HepG2 (cell line): ENCODE measurements at regions not wholly inside any gene's neighbourhood (a gene's known extent, or its start where the extent isn't known, plus 50 kb on each side); places are given as distances from the start of the nearest gene placed in this dataset.

Experiments used
- ATAC-seq: fragments of 200-7000 bp; cut with Tn5 transposase; 3 replicates; pipeline ENCODE4 v1.9.1; 2020; ENCODE audit warnings: mild to moderate bottlenecking, moderate library complexity
- BruUV-seq: library from RNA; stranded (reverse); fragments of 400-500 nt; replicated peaks from 2 replicates; lab custom pipeline; 2021; lab: Mats Ljungman, UMichigan
- CTCF ChIA-PET: fragments of 300-600 bp; formaldehyde crosslinking; extraction: SDS; loops from one replicate; lab custom pipeline; 2021; ENCODE audit warnings: low total read pairs, inconsistent platforms, low intra/inter-chr PET ratio; lab: Yijun Ruan, JAX
- POLR2A ChIA-PET: fragments of 350-600 bp; sonication (Branson Sonifier 250); formaldehyde crosslinking; loops from one replicate; lab custom pipeline; 2020; ENCODE audit warnings: antibody characterized with exemption, inconsistent platforms; lab: Yijun Ruan, JAX
- DNase-seq: peaks from one replicate; pipeline ENCODE4 v3.0.0-alpha.2; 2015; ENCODE audit warnings: low spot score
- FAIRE-seq: peaks from 3 replicates; lab custom pipeline; 2011; peaks lifted over from hg19 to GRCh38; lab: Jason Lieb, UNC
- H2AFZ ChIP-seq: one replicate; pipeline ENCODE4 v1.6.1; 2011; ENCODE audit warnings: low read length, inconsistent platforms
- H3K27ac ChIP-seq: fragments of 300-600 bp; 3 replicates; pipeline ENCODE4 v1.8.0; 2011; ENCODE audit warnings: mixed run types, mild to moderate bottlenecking, mixed read lengths, low read length, inconsistent platforms; ENCODE audit not compliant: insufficient read depth; ENCODE audit errors: extremely low read length
- H3K27me3 ChIP-seq, 2 experiments: fragments of 200-600 bp in 1 of 2; 2 replicates in 1 of 2; 3 replicates in 1 of 2; pipeline versions ENCODE4 v1.6.0 to v1.8.0; 2011; ENCODE audit warnings: low read length in 2 of 2, mild to moderate bottlenecking in 2 of 2, moderate library complexity in 2 of 2, inconsistent platforms in 1 of 2; ENCODE audit not compliant: insufficient read depth in 2 of 2, control insufficient read depth in 1 of 2
- H3K36me3 ChIP-seq, 2 experiments: fragments of 200-600 bp in 1 of 2; replicated peaks in 1 of 2; 2 replicates in 1 of 2; 3 replicates in 1 of 2; pipeline versions ENCODE4 v1.5.1 to v1.8.0; 2011; ENCODE audit warnings: low read length in 2 of 2, inconsistent platforms in 1 of 2; ENCODE audit not compliant: insufficient read depth in 2 of 2, control insufficient read depth in 1 of 2
- H3K4me1 ChIP-seq: 2 replicates; pipeline ENCODE4 v1.5.1; 2012; ENCODE audit warnings: low read length, inconsistent platforms; ENCODE audit not compliant: insufficient read depth
- H3K4me2 ChIP-seq: 2 replicates; pipeline ENCODE4 v1.6.0; 2011; ENCODE audit warnings: low read depth, low read length, inconsistent platforms
- H3K4me3 ChIP-seq, 3 experiments: fragments of 200-600 bp in 1 of 3; sonication (generic), shearing (Covaris generic) in 1 of 3; replicated peaks in 1 of 3; 2 replicates each; pipeline ENCODE4 v1.5.1; 2011 to 2016; ENCODE audit warnings: low read length in 3 of 3, inconsistent platforms in 2 of 3, low read depth in 2 of 3, mild to moderate bottlenecking in 2 of 3, control low read depth in 1 of 3, mixed read lengths in 1 of 3; ENCODE audit not compliant: insufficient read depth in 1 of 3
- H3K79me2 ChIP-seq: one replicate; pipeline ENCODE4 v1.6.1; 2011; ENCODE audit warnings: low read length, inconsistent platforms; ENCODE audit not compliant: insufficient read depth
- H3K9ac ChIP-seq: 2 replicates; pipeline ENCODE4 v1.6.0; 2011; ENCODE audit warnings: mild to moderate bottlenecking, low read depth, low read length, inconsistent platforms; ENCODE audit not compliant: insufficient read depth
- H3K9me3 ChIP-seq: 2 replicates; pipeline ENCODE4 v1.5.1; 2012; ENCODE audit warnings: mild to moderate bottlenecking, low read length
- H4K20me1 ChIP-seq: 2 replicates; pipeline ENCODE4 v1.6.0; 2011; ENCODE audit warnings: inconsistent platforms, mild to moderate bottlenecking, low read length, moderate library complexity; ENCODE audit not compliant: insufficient read depth
- TRAFD1 ChIP-seq: sonication (generic); formaldehyde crosslinking; IDR thresholded peaks from 2 replicates; pipeline ENCODE4 v1.5.1; 2020; ENCODE audit warnings: missing genetic modification reagents, mild to moderate bottlenecking, borderline replicate concordance
- ZNF362 ChIP-seq: sonication (generic); formaldehyde crosslinking; IDR thresholded peaks from 2 replicates; pipeline ENCODE4 v1.4.0; 2020; ENCODE audit warnings: missing genetic modification reagents, mild to moderate bottlenecking, borderline replicate concordance
- ZNF605 ChIP-seq: sonication (generic); formaldehyde crosslinking; IDR thresholded peaks from 2 replicates; pipeline ENCODE4 v1.8.0; 2022; ENCODE audit warnings: mild to moderate bottlenecking, missing genetic modification reagents
- ZNF75D ChIP-seq: sonication (generic); formaldehyde crosslinking; IDR thresholded peaks from 2 replicates; pipeline ENCODE4 v1.8.1; 2023; ENCODE audit warnings: missing genetic modification reagents, mild to moderate bottlenecking, borderline replicate concordance
- ZNF850 ChIP-seq: sonication (generic); formaldehyde crosslinking; conservative IDR thresholded peaks from 2 replicates; pipeline ENCODE4 v1.9.0; 2021; ENCODE audit warnings: mild to moderate bottlenecking, missing genetic modification reagents
- WGBS: methylation state at CpG from one replicate; pipeline ENCODE4 v1.1.6; 2017; ENCODE audit warnings: low lambda C conversion rate; 5-methylcytosine and 5-hydroxymethylcytosine counted together
- in situ Hi-C: cut with HindIII; loops from 2 replicates; pipeline ENCODE4 v1.10.0; 2017; ENCODE audit warnings: low pct_unique_long_range_greater_than_20kb; ENCODE audit not compliant: extremely low pct_ligation_motif_present
- intact Hi-C: fragments of 100-400 bp; cut with micrococcal nuclease; formaldehyde crosslinking; loops from one replicate; pipeline ENCODE4 v1.10.0; 2022; ENCODE audit not compliant: unreplicated experiment
- TF ChIP-seq, protein P1 (sequence below): IDR thresholded peaks from 2 replicates; pipeline ENCODE4 v1.6.1; 2016; ENCODE audit warnings: low read depth

- Histone ChIP-seq H3K27ac (no peak overlapping the region), H3K27me3 (no peaks in the 10 kb centered on the region), H3K9me3 (peaks cover 47% of the 10 kb centered on the region; the same call in 1 of the 2 replicates), H3K36me3 (no peaks in the 10 kb centered on the region), H4K20me1 (no peaks in the 10 kb centered on the region), H2AFZ (no peak overlapping the region), H3K79me2 (no peaks in the 10 kb centered on the region), H3K4me2 (no peak overlapping the region), H3K4me3 (no peak overlapping the region), H3K4me1 (no peaks in the 10 kb centered on the region), H3K9ac (no peak overlapping the region)
- ATAC-seq: no peak
- 0% methylated on average over 4 of the region's 4 CpGs for WGBS
- TF ChIP-seq ZNF605 (CRISPR knock-in tag): no peak
- no peak for TF ChIP-seq ZNF362 (CRISPR knock-in tag)
- no peak for TF ChIP-seq TRAFD1 (CRISPR knock-in tag)
- no peak for TF ChIP-seq ZNF75D (CRISPR knock-in tag)
- TF ChIP-seq ZNF850 (CRISPR knock-in tag): no peak
- TF ChIP-seq, protein P1, sequence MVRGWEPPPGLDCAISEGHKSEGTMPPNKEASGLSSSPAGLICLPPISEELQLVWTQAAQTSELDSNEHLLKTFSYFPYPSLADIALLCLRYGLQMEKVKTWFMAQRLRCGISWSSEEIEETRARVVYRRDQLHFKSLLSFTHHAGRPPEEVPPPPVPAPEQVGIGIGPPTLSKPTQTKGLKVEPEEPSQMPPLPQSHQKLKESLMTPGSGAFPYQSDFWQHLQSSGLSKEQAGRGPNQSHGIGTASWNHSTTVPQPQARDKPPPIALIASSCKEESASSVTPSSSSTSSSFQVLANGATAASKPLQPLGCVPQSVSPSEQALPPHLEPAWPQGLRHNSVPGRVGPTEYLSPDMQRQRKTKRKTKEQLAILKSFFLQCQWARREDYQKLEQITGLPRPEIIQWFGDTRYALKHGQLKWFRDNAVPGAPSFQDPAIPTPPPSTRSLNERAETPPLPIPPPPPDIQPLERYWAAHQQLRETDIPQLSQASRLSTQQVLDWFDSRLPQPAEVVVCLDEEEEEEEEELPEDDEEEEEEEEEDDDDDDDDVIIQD (CRISPR knock-in tag): no peak
- in situ Hi-C loops (no loop called here), intact Hi-C loops (no loop called here)
- DNase-seq: no peak
- BruUV-seq: no TSS peak
- no peak for FAIRE-seq
- ChIA-PET POLR2A (no interaction called here), CTCF (no interaction called here)
Measured at GRCh38 chr13:104593251-104593576, 1527.0 kb upstream of the SLC10A2 start.
